ENCODE measurements at regions not wholly inside any gene's neighbourhood (a gene's known extent, or its start where the extent isn't known, plus 50 kb on each side); places are given as distances from the start of the nearest gene placed in this dataset.

GRCh38 chr14:101502761-101503392, 58.4 kb upstream of the DIO3 start:
- TF ChIP-seq EZH2 (IDR thresholded peaks at IDR 0.05; ENCODE audit: insufficient read depth, poor library complexity, severe bottlenecking), result no peak
- no peak for TF ChIP-seq EZH2phosphoT487 (IDR thresholded peaks at IDR 0.05; ENCODE audit: insufficient read depth, low read depth)
